Heart left ventricle (tissue), 13 donors: ENCODE measurements at regions not wholly inside any gene's neighbourhood (a gene's known extent, or its start where the extent isn't known, plus 50 kb on each side); places are given as distances from the start of the nearest gene placed in this dataset.

Source experiments
- POLR2A ChIP-seq, 2 donors: fragments of 450-650 bp; IDR thresholded peaks; one replicate each; pipeline ENCODE4 v1.6.1; 2017; ENCODE audit warnings: antibody characterized with exemption in 2 of 2, mild to moderate bottlenecking in 2 of 2, moderate library complexity in 2 of 2
- TF ChIP-seq, protein P1 (sequence below), 12 donors: fragments of 200-600 bp; sonication (generic) in 4 of 12; IDR thresholded peaks; one replicate each; pipeline versions ENCODE4 v1.5.0 to v1.8.0; 2018 to 2022; ENCODE audit warnings: antibody characterized with exemption in 12 of 12, mild to moderate bottlenecking in 5 of 12
- donor health status: ischemic (EF 13 %, LVEDD 7.1; RV severe dilation, severe dysfunction).
- donor health status: DM: no; HTN: yes; CAD: no.
- donor health status: DM: no; HTN: no; CAD: no.
- donor health status: ischemic (EF 25% LVEDD 6.9; RV normal size, moderate dysfunction).
- donor health status: ischemic (EF 25% LVEDD 5.7; RV mildly dilated, moderate dysfunction).
- donor health status: ischemic (EF 35%, LVEDD 5.7; RV mildly dilated, moderate dysfunction).
- donor health status: nonischemic (EF 11% LVEDD 7.7; RV severe dilation, severe dysfunction).
- donor health status: DM: yes; HTN: yes; CAD: no.
- donor health status: PGD.
- donor health status: ischemic (EF 29% LVEDD 5.4; RV normal size, mild dysfunction).
- donor health status: nonischemic (EF 23%, LVEDD 6.1; RV moderate dilation, normal function).

DNA sequence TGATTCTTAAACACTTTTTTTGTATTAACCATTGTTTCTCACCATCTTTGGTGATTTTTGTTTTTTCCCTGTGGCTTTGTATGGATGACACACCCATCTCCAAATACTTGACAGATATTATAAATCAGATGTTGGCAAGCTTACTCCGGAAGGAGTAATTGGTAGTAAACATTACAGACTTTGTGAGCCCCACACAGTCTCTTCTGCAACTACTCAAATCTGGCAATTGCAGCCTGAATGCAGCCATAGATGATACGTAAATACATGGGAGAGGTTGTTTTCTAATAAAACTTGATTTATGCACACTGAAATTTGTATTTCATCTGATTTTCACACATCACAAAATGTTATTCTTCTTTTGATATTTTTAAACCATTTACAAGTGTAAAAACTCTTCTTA lies 331.5 kb downstream of the ARPP21 start:
- TF ChIP-seq, protein P1, sequence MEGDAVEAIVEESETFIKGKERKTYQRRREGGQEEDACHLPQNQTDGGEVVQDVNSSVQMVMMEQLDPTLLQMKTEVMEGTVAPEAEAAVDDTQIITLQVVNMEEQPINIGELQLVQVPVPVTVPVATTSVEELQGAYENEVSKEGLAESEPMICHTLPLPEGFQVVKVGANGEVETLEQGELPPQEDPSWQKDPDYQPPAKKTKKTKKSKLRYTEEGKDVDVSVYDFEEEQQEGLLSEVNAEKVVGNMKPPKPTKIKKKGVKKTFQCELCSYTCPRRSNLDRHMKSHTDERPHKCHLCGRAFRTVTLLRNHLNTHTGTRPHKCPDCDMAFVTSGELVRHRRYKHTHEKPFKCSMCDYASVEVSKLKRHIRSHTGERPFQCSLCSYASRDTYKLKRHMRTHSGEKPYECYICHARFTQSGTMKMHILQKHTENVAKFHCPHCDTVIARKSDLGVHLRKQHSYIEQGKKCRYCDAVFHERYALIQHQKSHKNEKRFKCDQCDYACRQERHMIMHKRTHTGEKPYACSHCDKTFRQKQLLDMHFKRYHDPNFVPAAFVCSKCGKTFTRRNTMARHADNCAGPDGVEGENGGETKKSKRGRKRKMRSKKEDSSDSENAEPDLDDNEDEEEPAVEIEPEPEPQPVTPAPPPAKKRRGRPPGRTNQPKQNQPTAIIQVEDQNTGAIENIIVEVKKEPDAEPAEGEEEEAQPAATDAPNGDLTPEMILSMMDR (IDR thresholded peaks at IDR 0.05): no peak
- no peak for TF ChIP-seq POLR2A (IDR thresholded peaks at IDR 0.05)
